HG03108 (cell line): ENCODE measurements at regions not wholly inside any gene's neighbourhood (a gene's known extent, or its start where the extent isn't known, plus 50 kb on each side); places are given as distances from the start of the nearest gene placed in this dataset.
"Not testable (repeated sequence)": the region's sequence is repeated elsewhere in the genome, so short reads cannot be mapped to it uniquely, and the experiment has no call there.

Experiments used
- ATAC-seq: cut with Tn5 transposase; IDR thresholded peaks from one replicate; pipeline ENCODE4 v1.9.1; 2021; ENCODE audit warnings: moderate library complexity; ENCODE audit not compliant: unreplicated experiment

- not testable (repeated sequence) for ATAC-seq
These were observed 330.1 kb upstream of the AR start for GRCh38 chrX:67213686-67214085.

DNA sequence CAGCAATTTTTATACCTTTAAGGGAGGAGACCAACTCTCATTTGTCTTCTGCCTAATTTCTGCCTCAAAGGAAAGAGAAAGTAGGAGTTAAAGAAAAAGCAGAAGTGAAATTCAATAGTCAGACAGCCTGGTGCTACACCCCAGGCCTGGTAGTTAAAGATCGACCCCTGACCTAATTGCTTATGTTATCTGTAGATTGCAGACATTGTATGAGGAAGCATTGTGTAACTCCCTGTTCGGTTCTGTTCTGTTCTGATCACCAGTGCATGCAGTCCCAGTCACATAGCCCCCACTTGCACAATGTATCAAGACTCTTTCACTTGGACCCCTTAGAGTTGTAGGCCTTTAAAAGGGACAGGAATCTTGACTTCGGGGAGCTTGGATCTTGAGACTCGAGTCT is 335.9 kb upstream of the AR start:
- ATAC-seq = no peak

GRCh38 chrX:67159437-67159836 is 384.4 kb upstream of the AR start:
- no peak for ATAC-seq

DNA sequence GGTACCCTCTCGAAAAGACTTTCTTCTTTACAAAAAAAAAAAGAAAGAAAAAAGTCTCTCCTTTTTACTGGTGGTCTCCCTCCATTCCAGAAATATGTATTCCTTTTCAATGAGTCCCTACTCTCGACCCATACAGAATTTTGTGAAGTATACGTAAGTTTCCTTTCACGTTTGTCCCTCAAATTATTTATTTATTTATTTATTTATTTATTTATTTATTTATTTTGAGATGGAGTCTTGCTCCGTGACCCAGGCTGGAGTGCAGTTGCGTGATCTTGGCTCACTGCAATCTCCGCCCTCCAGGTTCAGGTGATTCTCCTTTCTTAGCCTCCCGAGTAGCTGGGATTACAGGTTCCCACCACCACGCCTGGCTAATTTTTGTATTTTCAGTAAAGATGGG is 429.2 kb upstream of the AR start:
- no peak for ATAC-seq

DNA sequence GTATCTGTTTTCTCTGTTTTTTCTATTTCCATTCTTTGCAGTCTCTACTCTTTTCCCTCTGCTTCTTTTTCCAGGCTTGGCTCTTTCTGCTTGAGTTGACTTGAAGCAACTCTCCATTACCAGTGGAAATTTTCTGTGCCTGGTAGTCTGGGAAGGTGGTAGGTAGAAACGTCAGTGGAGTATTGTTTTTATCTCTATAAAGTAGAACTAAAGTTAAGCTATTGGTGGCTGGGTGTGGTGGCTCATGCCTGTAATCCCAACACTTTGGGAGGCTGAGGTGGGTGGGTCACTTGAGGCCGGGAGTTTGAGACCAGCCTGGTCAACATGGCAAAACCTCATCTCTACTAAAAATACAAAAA is 438.1 kb upstream of the AR start:
- no peak for ATAC-seq

DNA sequence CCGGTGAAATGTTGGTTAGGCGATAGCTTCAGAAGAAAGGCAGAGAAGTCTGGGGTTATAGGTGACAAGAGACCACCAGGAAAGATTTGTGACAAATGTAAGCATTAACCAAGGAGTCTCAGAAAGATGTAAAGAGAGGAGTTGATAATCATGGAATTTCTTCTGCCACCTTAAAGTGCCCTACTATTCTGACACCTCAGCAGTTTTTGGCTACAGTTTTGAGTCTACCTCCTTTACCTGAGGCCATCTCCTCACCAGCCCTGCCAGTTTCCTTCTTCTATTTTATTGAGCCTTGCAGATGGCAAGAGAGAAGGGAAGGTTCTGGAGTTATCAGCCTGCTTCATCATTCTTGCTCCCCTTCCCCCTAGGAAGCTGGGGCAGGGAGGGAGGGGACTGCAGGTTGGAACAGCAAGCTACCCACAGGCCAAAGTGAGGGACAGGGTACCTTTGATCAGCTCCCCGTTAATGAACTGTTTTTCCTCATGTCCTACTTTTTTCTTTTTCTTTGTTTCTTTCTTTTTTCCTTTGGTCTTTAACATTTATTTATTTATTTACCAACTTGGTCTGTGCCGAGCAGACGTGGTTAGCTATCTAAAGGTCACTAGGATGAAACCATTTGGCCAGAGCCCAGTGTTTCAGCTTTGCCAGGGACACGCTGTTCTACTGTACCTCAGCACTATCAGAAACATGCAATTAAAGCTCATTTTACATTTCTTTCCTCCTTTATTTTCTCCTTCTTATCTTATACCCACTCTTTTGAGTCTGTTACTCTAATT is 438.7 kb upstream of the AR start:
- ATAC-seq = no peak

- no peak for ATAC-seq
These were observed 443.6 kb upstream of the AR start for GRCh38 chrX:67100031-67100884.

DNA sequence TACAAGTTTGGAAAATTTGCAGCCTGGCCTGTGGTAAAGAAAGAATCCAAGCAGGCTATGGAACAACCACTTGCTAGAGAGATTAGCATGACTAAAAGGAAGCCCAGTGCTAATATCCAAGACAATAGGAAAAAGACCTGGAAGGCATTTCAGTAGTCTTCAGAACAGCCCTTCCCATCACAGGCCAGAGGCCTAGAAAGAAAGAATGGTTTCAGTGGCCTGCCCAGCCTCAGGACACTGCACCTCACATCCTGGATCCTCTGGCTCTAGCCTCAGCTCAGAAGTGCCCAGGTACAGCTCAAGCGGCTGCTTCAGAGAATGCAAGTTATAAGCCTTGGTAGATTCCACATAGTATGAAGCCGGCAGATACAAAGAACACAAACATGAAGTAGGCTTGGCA is 449.8 kb upstream of the AR start:
- ATAC-seq = no peak

DNA sequence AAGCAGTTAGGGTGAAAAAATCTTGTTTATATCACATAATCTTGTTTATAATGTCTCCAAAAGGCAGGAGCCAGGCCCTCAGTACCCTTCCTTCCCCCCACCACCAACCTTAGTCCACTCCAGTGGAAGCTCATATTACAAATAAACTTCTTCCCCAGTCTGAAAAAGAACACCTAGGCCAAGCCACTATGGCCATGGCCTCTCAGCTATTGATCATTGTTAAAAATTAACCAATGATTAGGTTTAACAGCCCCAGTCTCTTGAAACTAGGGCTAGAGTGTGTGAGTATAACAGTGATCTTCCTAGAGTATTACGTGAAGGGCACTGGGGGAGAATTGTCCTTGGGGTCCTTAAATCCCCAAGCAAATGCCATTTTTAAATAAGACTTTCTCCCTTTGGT is 411.9 kb upstream of the EDA2R start:
- no peak for ATAC-seq

DNA sequence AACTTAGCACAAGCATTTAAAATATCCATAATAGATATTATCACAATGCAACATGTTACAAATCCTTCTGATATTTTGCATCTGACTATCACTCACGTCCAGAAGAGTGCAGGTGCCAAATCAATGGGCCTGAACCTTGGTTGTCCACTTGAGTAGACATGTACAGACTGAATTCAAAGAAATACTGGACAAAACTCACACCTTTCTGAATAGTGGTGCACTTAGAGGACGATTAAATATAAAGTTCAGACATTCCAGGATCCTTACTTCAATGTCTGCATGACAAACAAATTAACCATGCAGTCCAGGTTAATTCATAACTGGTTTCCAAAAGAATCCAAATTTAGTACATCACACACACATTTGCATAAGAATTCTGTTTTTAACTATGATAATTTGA is 406.0 kb upstream of the EDA2R start:
- ATAC-seq = no peak

- ATAC-seq = no peak
These were observed 405.3 kb upstream of the EDA2R start for GRCh38 chrX:67044029-67044653.

DNA sequence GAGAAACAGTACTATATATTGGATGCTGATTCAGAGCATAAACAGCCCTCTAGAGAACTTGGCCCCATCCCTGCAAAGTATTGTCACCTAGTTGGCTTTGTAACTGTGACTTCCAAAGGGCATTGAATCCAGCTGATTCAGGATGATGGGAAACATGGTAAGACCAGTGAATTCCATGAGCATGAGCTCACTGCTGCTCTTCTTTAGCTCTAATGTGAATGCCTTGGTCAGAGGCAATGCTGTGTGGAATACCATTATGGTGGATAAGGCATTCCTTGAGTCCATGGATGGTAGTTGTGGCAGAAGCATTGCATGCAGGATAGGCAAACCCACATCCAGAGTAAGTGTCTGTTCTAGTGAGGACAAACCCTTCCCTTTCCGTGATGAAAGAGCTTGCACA is 365.6 kb upstream of the EDA2R start:
- no peak for ATAC-seq

- no peak for ATAC-seq
These were observed 355.9 kb upstream of the EDA2R start for GRCh38 chrX:66994729-66995128.

- ATAC-seq = not testable (repeated sequence)
These were observed 353.2 kb upstream of the EDA2R start for GRCh38 chrX:66992077-66992476.

DNA sequence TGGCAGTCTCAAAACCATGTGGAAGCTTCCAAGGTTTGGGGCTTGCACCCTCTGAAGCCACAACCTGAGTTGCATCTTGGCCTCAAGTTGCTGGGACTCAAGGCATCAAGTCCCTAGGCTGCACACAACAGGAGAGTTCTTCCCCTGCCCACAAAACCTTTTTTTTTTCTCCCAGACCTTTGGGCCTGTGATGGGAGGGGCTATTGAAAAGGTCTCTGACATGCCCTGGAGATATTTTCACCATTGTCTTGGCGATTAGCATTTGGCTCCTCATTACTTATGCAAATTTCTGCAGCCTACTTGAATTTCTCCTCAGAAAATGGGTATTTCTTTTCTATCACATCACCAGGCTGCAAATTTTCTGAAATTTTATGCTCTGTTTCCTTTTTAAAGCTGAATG is 349.5 kb upstream of the EDA2R start:
- ATAC-seq = no peak

DNA sequence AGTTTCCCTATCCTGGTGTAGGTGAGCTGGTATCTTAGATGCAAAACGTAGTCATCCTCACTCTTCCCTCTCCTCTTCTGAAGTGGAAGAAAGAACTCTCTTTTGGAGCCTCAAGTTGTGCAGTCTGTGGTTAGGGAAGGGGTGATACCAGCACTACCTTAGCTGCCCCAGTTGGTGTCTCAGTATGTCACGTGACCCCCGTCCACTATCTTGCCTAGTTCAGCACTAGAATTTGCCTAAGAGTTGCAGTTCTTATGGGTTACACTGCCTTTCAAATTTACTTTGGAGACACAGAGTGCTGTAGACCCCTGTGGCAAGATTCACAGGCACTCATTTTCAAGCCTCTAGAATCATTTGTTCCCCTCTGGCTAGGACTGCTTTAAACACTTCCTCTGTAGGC is 322.8 kb upstream of the EDA2R start:
- ATAC-seq = no peak

DNA sequence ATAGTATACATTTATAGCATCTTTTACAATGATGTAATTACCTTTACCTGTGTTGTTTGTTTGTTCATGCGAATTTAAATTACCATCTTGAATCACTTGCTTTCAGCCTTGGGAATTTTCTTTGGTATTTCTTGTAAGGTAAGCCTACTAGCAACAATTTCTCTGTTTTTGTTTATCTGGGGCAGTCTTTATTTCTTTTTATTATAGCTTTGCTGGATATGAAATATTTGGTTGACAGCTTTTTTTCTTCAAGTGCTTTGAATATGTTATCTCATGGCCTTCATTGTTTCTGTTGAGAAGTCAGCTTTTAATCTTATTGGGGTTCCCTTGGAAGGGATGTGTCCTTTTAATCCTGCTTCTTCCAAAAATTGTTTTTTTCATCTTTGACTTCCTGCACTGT is 292.8 kb upstream of the EDA2R start:
- ATAC-seq = no peak

- not testable (repeated sequence) for ATAC-seq
These were observed 291.6 kb upstream of the EDA2R start for GRCh38 chrX:66930516-66930915.

DNA sequence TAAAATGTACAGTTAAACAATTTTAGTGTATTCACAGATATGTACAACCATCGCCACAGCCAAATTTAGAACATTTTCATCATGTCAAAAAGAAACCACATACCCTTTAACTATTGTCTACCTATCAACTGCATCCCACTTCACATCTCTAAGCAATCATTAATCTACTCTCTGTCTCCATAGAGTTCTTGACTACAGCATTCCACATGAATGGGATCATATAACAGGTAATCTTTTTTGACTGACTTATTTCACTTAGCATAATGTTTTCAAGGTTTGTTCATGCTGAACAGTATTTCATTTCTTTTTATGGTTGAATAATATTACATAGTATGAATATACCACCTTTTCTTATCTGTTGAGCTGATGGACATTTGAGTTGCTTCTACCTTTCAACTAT is 281.4 kb upstream of the EDA2R start:
- ATAC-seq = no peak

DNA sequence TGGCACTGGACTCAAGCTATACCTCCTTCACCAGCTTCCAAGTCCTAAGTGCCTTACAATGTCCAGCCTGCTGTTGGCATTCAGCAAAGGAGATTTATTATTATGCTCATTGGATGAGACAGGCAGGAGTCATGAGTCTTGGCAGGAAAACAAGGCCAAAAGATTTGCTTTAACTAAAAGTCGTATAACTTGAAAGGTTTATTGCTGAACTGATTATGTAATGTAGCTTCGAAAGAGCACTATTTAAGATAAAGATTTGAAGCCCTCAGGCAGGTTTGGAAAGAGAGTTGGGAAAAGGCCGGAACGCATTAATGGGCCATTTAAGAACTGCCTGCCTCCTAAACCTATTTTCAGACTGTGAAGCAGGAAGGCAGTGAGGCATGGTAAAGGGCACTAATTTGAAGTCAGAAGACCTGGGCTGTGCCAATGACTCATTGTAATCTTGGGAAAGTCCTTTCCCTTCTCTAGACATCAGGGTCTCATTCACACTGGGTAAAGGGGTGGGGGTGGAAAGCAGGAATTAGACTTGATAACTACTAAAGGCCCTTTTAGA is 280.5 kb upstream of the EDA2R start:
- no peak for ATAC-seq

DNA sequence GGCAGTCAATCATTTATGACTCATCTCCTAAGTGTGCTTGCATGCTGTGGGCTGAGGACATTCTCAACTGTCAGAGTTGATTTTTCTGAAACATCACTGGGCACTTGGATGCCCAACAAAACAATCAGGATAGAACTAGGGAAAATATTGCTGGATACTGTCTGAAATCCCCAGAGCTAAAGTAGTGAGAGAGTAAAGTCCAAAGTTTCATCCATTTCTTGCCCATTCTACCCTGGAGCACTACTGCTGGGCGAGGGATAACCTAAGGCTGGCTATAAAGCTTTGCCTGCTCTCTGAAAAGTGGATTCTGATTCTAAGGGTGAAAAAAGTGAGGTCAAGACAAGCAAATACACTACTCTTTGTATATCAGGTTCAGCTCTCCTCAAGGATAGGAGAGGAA is 279.6 kb upstream of the EDA2R start:
- ATAC-seq = no peak

DNA sequence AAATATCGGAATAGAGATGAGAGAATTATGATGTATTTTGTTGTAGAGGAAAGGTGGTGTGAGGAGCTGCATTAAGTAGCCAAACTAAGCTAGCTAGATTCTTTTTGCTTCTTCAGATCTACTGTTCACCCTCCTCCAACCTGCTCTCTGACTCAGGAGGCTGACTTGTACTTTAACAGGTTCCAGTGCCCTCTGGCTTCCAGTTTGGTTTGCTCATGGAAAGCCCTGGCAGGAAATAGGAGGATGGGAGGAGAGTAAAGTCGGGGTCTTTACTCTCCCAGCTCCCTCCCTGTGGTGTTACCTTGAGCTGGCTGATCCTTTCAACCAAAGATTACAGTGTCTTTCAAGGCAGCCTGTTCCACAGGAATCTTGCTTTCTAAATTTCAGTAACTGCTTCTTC is 277.0 kb upstream of the EDA2R start:
- no peak for ATAC-seq
